K562 (cell line): ENCODE measurements at regions not wholly inside any gene's neighbourhood (a gene's known extent, or its start where the extent isn't known, plus 50 kb on each side); places are given as distances from the start of the nearest gene placed in this dataset.

Experiments
- ATAC-seq: fragments of 200-7000 bp; cut with Tn5 transposase; 3 replicates; pipeline ENCODE4 v1.9.1; 2020; ENCODE audit warnings: moderate library complexity
- BruUV-seq: library from RNA; stranded (reverse); fragments of 400-500 nt; replicated peaks from 2 replicates; lab custom pipeline; 2021; lab: Mats Ljungman, UMichigan
- CTCF ChIA-PET: fragments of 300-600 bp; formaldehyde crosslinking; extraction: SDS; loops from one replicate; lab custom pipeline; 2021; ENCODE audit warnings: low intra/inter-chr PET ratio; lab: Yijun Ruan, JAX
- POLR2A ChIA-PET: fragments of 300-600, 350-650 bp; sonication (Branson Sonifier 250); formaldehyde crosslinking; extraction: SDS; loops from one replicate; lab custom pipeline; 2021; ENCODE audit warnings: antibody characterized with exemption, inconsistent platforms; lab: Yijun Ruan, JAX
- DNase-seq, 4 experiments: peaks; one replicate each; pipeline versions ENCODE4 v3.0.0 to v3.0.0-alpha.2; 2011 to 2018; ENCODE audit warnings: low spot score in 3 of 4, mixed read lengths in 3 of 4; ENCODE audit errors: extremely low read depth in 1 of 4
- FAIRE-seq: peaks from 2 replicates; lab custom pipeline; 2011; peaks lifted over from hg19 to GRCh38; lab: Jason Lieb, UNC
- H2AFZ ChIP-seq: 2 replicates; pipeline ENCODE4 v1.6.0; 2011; ENCODE audit warnings: low read depth, low read length, control low read depth, inconsistent platforms
- H3K27ac ChIP-seq: fragments of 200-600 bp; 3 replicates; pipeline ENCODE4 v1.8.0; 2011; ENCODE audit warnings: low read depth, mild to moderate bottlenecking, control low read depth, inconsistent platforms, low read length, moderate library complexity, mixed read lengths; ENCODE audit errors: extremely low read depth
- H3K27me3 ChIP-seq, 2 experiments: fragments of 300-600 bp in 1 of 2; 2 replicates in 1 of 2; 3 replicates in 1 of 2; pipeline versions ENCODE4 v1.6.0 to v1.8.0; 2011; ENCODE audit warnings: inconsistent platforms in 2 of 2, low read length in 2 of 2, mild to moderate bottlenecking in 1 of 2, mixed read lengths in 1 of 2, moderate library complexity in 1 of 2; ENCODE audit not compliant: control insufficient read depth in 2 of 2, insufficient read depth in 2 of 2
- H3K36me3 ChIP-seq: fragments of 300-600 bp; 3 replicates; pipeline ENCODE4 v1.8.0; 2011; ENCODE audit warnings: mild to moderate bottlenecking, low read length, inconsistent platforms; ENCODE audit not compliant: control insufficient read depth, insufficient read depth
- H3K4me1 ChIP-seq, 2 experiments: fragments of 200-600 bp in 1 of 2; replicated peaks in 1 of 2; 2 replicates in 1 of 2; 3 replicates in 1 of 2; pipeline versions ENCODE4 v1.5.1 to v1.8.0; 2011; ENCODE audit warnings: inconsistent platforms in 2 of 2, low read length in 2 of 2, mild to moderate bottlenecking in 1 of 2, mixed read lengths in 1 of 2, moderate library complexity in 1 of 2; ENCODE audit not compliant: control insufficient read depth in 2 of 2, insufficient read depth in 2 of 2
- H3K4me2 ChIP-seq: 2 replicates; pipeline ENCODE4 v1.6.1; 2011; ENCODE audit warnings: low read length, control low read depth, inconsistent platforms, mixed read lengths; ENCODE audit not compliant: insufficient read depth
- H3K4me3 ChIP-seq: fragments of 200-600 bp; sonication (generic), shearing (Covaris generic); 2 replicates; pipeline ENCODE4 v1.5.1; 2016; ENCODE audit warnings: control low read depth, inconsistent platforms
- H3K79me2 ChIP-seq: fragments of 200-600 bp; 3 replicates; pipeline ENCODE4 v1.8.0; 2011; ENCODE audit warnings: low read length, inconsistent platforms; ENCODE audit not compliant: control insufficient read depth, insufficient read depth
- H3K9ac ChIP-seq, 2 experiments: 2 replicates each; pipeline versions ENCODE4 v1.6.0 to v1.6.1; 2011; ENCODE audit warnings: low read depth in 2 of 2, low read length in 2 of 2, control low read depth in 1 of 2, inconsistent platforms in 1 of 2, mild to moderate bottlenecking in 1 of 2, mixed read lengths in 1 of 2; ENCODE audit not compliant: insufficient read depth in 1 of 2
- H3K9me1 ChIP-seq: one replicate; pipeline ENCODE4 v1.6.0; 2011; ENCODE audit warnings: inconsistent platforms, mild to moderate bottlenecking, low read length, moderate library complexity; ENCODE audit not compliant: control insufficient read depth, insufficient read depth
- H3K9me3 ChIP-seq: replicated peaks from 2 replicates; pipeline ENCODE4 v1.5.1; 2011; ENCODE audit warnings: low read depth, low read length, inconsistent platforms; ENCODE audit not compliant: control insufficient read depth, insufficient read depth
- H4K20me1 ChIP-seq: replicated peaks from 2 replicates; pipeline ENCODE4 v1.6.1; 2011; ENCODE audit warnings: low read length, inconsistent platforms, mixed read lengths; ENCODE audit not compliant: control insufficient read depth, insufficient read depth
- C11orf30 ChIP-seq: fragments of 450-650 bp; IDR thresholded peaks from 2 replicates; pipeline ENCODE4 v1.6.1; 2016; ENCODE audit warnings: low read depth, mild to moderate bottlenecking
- MAFG ChIP-seq: fragments of 450-650 bp; conservative IDR thresholded peaks from 2 replicates; pipeline ENCODE4 v1.6.1; 2016; ENCODE audit warnings: missing genetic modification characterization, missing compliant biosample characterization
- NFE2 ChIP-seq: IDR thresholded peaks from 2 replicates; pipeline ENCODE4 v1.6.1; 2014; ENCODE audit warnings: antibody characterized with exemption, low read depth
- ZNF140 ChIP-seq: fragments of 250-450 bp; sonication (Bioruptor Pico); IDR thresholded peaks from 2 replicates; pipeline ENCODE4 v1.8.0; 2021; ENCODE audit warnings: moderate library complexity, mild to moderate bottlenecking, inconsistent platforms
- ZNF316 ChIP-seq: fragments of 450-650 bp; IDR thresholded peaks from 2 replicates; pipeline ENCODE4 v1.6.1; 2016
- WGBS: fragments of 100-300 bp; shearing (Covaris generic); methylation state at CpG from one replicate; pipeline ENCODE4 v1.1.6; 2016; ENCODE audit warnings: low coverage, mixed read lengths; ENCODE audit not compliant: insufficient coverage; ENCODE audit errors: missing lambda C conversion rate; 5-methylcytosine and 5-hydroxymethylcytosine counted together
- in situ Hi-C: fragments of 300-500 bp; cut with MboI; formaldehyde crosslinking; loops from 4 replicates; pipeline ENCODE4 v1.15.0; 2018; ENCODE audit warnings: inconsistent platforms, mixed read lengths
- intact Hi-C: fragments of 100-400 bp; cut with micrococcal nuclease; formaldehyde crosslinking; loops from 2 replicates; pipeline ENCODE4 v1.14.2; 2022
- TF ChIP-seq, protein P1 (sequence below): fragments of 450-650 bp; IDR thresholded peaks from 2 replicates; pipeline ENCODE4 v1.6.1; 2016; ENCODE audit warnings: mild to moderate bottlenecking, moderate library complexity

DNA sequence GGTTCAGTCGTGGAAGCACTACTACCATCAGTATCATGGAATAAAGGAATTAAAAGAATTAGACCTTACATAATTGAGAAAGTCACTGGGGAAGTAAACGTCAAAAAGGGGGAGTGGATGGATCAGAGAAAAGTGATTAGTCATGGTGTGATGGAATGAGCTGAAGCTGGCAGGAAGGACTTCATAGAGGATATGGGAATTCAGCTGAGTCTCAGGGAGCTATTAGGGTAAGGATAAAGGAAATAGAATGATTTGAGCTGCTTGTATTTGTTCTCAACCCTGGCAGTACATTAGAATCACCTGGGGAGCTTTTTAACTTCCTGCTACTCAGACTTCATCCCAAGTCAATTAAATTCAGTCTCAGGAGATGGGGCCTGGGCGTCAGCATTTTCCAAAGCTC lies 53.4 kb upstream of the SETBP1 start:
- H3K36me3 ChIP-seq, result no peaks in the 10 kb centered on the region
- BruUV-seq, result no TSS peak
- 5% methylated on average over 2 of the region's 3 CpGs for WGBS
- no peaks in the 10 kb centered on the region for H4K20me1 ChIP-seq
- no peak overlapping the region for H2AFZ ChIP-seq
- no peak for ATAC-seq
- H3K9me3 ChIP-seq, result no peaks in the 10 kb centered on the region
- no peak overlapping the region for H3K27ac ChIP-seq
- H3K79me2 ChIP-seq, result no peaks in the 10 kb centered on the region
- peak; percentile 45 for TF ChIP-seq NFE2
- peak; percentile 32; the same call in 1 of the 2 replicates for TF ChIP-seq ZNF316
- TF ChIP-seq C11orf30, result peak; percentile 57
- TF ChIP-seq ZNF140, result no peak
- peak; percentile 86 for TF ChIP-seq MAFG (tag)
- in situ Hi-C loops, result no loop called here
- H3K4me3 ChIP-seq, result no peak overlapping the region
- H3K4me1 ChIP-seq, result no peaks in the 10 kb centered on the region
- no peaks in the 10 kb centered on the region for H3K9me1 ChIP-seq
- no peak overlapping the region for H3K4me2 ChIP-seq
- no peak overlapping the region for H3K9ac ChIP-seq
- ChIA-PET CTCF (no interaction called here), POLR2A (interaction anchor here (0.6 kb wide), 1 partner anchor 829 kb away, joined by 3 read pairs; no protein-coding TSS in a partner anchor)
- no peaks in the 10 kb centered on the region for H3K27me3 ChIP-seq
- no peak for DNase-seq
- intact Hi-C loops, result no loop called here
- no peak for FAIRE-seq

DNA sequence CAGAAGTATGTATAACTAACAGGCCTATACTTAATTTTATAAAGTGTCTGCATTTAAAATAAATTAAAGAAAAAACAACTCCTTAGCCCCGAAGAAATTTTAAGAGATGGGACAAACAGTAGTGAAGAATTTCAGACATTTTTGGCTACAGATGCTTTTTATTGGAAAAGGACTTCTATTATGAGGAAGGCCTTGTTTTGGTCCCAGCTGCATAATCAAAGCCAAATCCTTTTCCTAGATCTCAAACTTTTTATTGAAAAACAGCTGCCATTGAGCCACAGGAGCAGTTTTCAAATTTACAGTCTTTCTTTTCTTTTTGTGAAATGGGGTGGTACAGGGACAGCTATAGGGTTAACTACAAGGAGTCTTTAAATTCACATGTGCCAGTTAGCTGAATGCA lies 51.3 kb upstream of the SETBP1 start:
- Histone ChIP-seq H3K9ac (no peak overlapping the region), H3K79me2 (no peaks in the 10 kb centered on the region), H3K9me1 (no peaks in the 10 kb centered on the region), H3K27me3 (no peaks in the 10 kb centered on the region), H3K27ac (no peak overlapping the region), H3K4me3 (no peak overlapping the region), H2AFZ (no peak overlapping the region), H3K36me3 (no peaks in the 10 kb centered on the region), H4K20me1 (no peaks in the 10 kb centered on the region), H3K4me1 (no peaks in the 10 kb centered on the region), H3K4me2 (no peak overlapping the region), H3K9me3 (no peaks in the 10 kb centered on the region)
- DNase-seq, result no peak
- 0% methylated on average over 1 of the region's 1 CpG for WGBS
- ChIA-PET CTCF (no interaction called here), POLR2A (no interaction called here)
- intact Hi-C loops, result no loop called here
- in situ Hi-C loops, result no loop called here
- BruUV-seq, result no TSS peak
- no peak for FAIRE-seq
- no peak for ATAC-seq
- TF ChIP-seq, protein P1, sequence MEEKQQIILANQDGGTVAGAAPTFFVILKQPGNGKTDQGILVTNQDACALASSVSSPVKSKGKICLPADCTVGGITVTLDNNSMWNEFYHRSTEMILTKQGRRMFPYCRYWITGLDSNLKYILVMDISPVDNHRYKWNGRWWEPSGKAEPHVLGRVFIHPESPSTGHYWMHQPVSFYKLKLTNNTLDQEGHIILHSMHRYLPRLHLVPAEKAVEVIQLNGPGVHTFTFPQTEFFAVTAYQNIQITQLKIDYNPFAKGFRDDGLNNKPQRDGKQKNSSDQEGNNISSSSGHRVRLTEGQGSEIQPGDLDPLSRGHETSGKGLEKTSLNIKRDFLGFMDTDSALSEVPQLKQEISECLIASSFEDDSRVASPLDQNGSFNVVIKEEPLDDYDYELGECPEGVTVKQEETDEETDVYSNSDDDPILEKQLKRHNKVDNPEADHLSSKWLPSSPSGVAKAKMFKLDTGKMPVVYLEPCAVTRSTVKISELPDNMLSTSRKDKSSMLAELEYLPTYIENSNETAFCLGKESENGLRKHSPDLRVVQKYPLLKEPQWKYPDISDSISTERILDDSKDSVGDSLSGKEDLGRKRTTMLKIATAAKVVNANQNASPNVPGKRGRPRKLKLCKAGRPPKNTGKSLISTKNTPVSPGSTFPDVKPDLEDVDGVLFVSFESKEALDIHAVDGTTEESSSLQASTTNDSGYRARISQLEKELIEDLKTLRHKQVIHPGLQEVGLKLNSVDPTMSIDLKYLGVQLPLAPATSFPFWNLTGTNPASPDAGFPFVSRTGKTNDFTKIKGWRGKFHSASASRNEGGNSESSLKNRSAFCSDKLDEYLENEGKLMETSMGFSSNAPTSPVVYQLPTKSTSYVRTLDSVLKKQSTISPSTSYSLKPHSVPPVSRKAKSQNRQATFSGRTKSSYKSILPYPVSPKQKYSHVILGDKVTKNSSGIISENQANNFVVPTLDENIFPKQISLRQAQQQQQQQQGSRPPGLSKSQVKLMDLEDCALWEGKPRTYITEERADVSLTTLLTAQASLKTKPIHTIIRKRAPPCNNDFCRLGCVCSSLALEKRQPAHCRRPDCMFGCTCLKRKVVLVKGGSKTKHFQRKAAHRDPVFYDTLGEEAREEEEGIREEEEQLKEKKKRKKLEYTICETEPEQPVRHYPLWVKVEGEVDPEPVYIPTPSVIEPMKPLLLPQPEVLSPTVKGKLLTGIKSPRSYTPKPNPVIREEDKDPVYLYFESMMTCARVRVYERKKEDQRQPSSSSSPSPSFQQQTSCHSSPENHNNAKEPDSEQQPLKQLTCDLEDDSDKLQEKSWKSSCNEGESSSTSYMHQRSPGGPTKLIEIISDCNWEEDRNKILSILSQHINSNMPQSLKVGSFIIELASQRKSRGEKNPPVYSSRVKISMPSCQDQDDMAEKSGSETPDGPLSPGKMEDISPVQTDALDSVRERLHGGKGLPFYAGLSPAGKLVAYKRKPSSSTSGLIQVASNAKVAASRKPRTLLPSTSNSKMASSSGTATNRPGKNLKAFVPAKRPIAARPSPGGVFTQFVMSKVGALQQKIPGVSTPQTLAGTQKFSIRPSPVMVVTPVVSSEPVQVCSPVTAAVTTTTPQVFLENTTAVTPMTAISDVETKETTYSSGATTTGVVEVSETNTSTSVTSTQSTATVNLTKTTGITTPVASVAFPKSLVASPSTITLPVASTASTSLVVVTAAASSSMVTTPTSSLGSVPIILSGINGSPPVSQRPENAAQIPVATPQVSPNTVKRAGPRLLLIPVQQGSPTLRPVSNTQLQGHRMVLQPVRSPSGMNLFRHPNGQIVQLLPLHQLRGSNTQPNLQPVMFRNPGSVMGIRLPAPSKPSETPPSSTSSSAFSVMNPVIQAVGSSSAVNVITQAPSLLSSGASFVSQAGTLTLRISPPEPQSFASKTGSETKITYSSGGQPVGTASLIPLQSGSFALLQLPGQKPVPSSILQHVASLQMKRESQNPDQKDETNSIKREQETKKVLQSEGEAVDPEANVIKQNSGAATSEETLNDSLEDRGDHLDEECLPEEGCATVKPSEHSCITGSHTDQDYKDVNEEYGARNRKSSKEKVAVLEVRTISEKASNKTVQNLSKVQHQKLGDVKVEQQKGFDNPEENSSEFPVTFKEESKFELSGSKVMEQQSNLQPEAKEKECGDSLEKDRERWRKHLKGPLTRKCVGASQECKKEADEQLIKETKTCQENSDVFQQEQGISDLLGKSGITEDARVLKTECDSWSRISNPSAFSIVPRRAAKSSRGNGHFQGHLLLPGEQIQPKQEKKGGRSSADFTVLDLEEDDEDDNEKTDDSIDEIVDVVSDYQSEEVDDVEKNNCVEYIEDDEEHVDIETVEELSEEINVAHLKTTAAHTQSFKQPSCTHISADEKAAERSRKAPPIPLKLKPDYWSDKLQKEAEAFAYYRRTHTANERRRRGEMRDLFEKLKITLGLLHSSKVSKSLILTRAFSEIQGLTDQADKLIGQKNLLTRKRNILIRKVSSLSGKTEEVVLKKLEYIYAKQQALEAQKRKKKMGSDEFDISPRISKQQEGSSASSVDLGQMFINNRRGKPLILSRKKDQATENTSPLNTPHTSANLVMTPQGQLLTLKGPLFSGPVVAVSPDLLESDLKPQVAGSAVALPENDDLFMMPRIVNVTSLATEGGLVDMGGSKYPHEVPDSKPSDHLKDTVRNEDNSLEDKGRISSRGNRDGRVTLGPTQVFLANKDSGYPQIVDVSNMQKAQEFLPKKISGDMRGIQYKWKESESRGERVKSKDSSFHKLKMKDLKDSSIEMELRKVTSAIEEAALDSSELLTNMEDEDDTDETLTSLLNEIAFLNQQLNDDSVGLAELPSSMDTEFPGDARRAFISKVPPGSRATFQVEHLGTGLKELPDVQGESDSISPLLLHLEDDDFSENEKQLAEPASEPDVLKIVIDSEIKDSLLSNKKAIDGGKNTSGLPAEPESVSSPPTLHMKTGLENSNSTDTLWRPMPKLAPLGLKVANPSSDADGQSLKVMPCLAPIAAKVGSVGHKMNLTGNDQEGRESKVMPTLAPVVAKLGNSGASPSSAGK, result no peak
